Keratinocyte (primary cell): ENCODE measurements at regions not wholly inside any gene's neighbourhood (a gene's known extent, or its start where the extent isn't known, plus 50 kb on each side); places are given as distances from the start of the nearest gene placed in this dataset.

Experiments
- DNase-seq: peaks from one replicate; pipeline ENCODE4 v3.0.0-alpha.2; 2011; ENCODE audit warnings: low read depth, missing footprints, low spot score
- FAIRE-seq: peaks from 2 replicates; lab custom pipeline; 2011; peaks lifted over from hg19 to GRCh38; lab: Jason Lieb, UNC
- H2AFZ ChIP-seq: 2 replicates; pipeline ENCODE4 v1.6.0; 2012; ENCODE audit warnings: low read length, control low read depth, inconsistent platforms; ENCODE audit not compliant: control insufficient read depth
- H3K27ac ChIP-seq: 2 replicates; pipeline ENCODE4 v1.5.1; 2011; ENCODE audit warnings: low read length; ENCODE audit not compliant: control insufficient read depth, insufficient read depth
- H3K27me3 ChIP-seq: 3 replicates; pipeline ENCODE4 v1.6.0; 2011; ENCODE audit warnings: low read length; ENCODE audit not compliant: control insufficient read depth, insufficient read depth; ENCODE audit errors: extremely low read depth
- H3K36me3 ChIP-seq, 2 experiments: 2 replicates in 1 of 2; 3 replicates in 1 of 2; pipeline ENCODE4 v1.5.1; 2011; ENCODE audit warnings: low read length in 2 of 2, mild to moderate bottlenecking in 1 of 2; ENCODE audit not compliant: control insufficient read depth in 2 of 2, insufficient read depth in 2 of 2; ENCODE audit errors: extremely low read depth in 1 of 2
- H3K4me1 ChIP-seq: 3 replicates; pipeline ENCODE4 v1.5.1; 2011; ENCODE audit warnings: low read length; ENCODE audit not compliant: control insufficient read depth, insufficient read depth; ENCODE audit errors: extremely low read depth
- H3K4me2 ChIP-seq: 3 replicates; pipeline ENCODE4 v1.6.0; 2011; ENCODE audit warnings: low read depth, low read length; ENCODE audit not compliant: control insufficient read depth, insufficient read depth; ENCODE audit errors: extremely low read depth
- H3K4me3 ChIP-seq, 3 experiments: fragments of 200-600 bp in 1 of 3; sonication (generic) in 1 of 3; 2 replicates in 2 of 3; 3 replicates in 1 of 3; pipeline ENCODE4 v1.5.1; 2011 to 2016; ENCODE audit warnings: low read length in 3 of 3, mild to moderate bottlenecking in 3 of 3, control low read depth in 2 of 3, inconsistent platforms in 1 of 3, low read depth in 1 of 3, mixed read lengths in 1 of 3, mixed run types in 1 of 3, moderate library complexity in 1 of 3; ENCODE audit not compliant: control insufficient read depth in 2 of 3, insufficient read depth in 2 of 3; ENCODE audit errors: extremely low read depth in 1 of 3
- H3K79me2 ChIP-seq: 2 replicates; pipeline ENCODE4 v1.6.0; 2012; ENCODE audit warnings: low read length; ENCODE audit not compliant: control insufficient read depth, insufficient read depth
- H3K9ac ChIP-seq: 3 replicates; pipeline ENCODE4 v1.6.0; 2011; ENCODE audit warnings: low read length; ENCODE audit not compliant: control insufficient read depth, insufficient read depth; ENCODE audit errors: extremely low read depth
- H3K9me1 ChIP-seq: 3 replicates; pipeline ENCODE4 v1.6.0; 2011; ENCODE audit warnings: low read length; ENCODE audit not compliant: control insufficient read depth, insufficient read depth; ENCODE audit errors: extremely low read depth
- H3K9me3 ChIP-seq: 2 replicates; pipeline ENCODE4 v1.5.1; 2012; ENCODE audit warnings: low read depth, low read length; ENCODE audit not compliant: control insufficient read depth
- H4K20me1 ChIP-seq: 3 replicates; pipeline ENCODE4 v1.6.0; 2011; ENCODE audit warnings: low read length; ENCODE audit not compliant: control insufficient read depth, insufficient read depth; ENCODE audit errors: extremely low read depth
- CTCF ChIP-seq, 3 experiments: IDR thresholded peaks in 1 of 3; conservative IDR thresholded peaks in 1 of 3; optimal IDR thresholded peaks in 1 of 3; 2 replicates in 2 of 3; 3 replicates in 1 of 3; pipeline versions ENCODE3 to v1.5.1; 2011; ENCODE audit warnings: low read length in 3 of 3, mild to moderate bottlenecking in 3 of 3, moderate library complexity in 2 of 3, control low read depth in 1 of 3, inconsistent platforms in 1 of 3; ENCODE audit not compliant: insufficient read depth in 2 of 3; ENCODE audit errors: extremely low read depth in 1 of 3
- EZH2 ChIP-seq: IDR thresholded peaks from one replicate; pipeline ENCODE4 v1.6.1; 2012; ENCODE audit warnings: inconsistent platforms, mild to moderate bottlenecking, low read length, moderate library complexity
- dilution Hi-C: fragments of 300-500 bp; cut with MboI; formaldehyde crosslinking; loops from one replicate; pipeline ENCODE4 v1.7.0; 2020; ENCODE audit warnings: low sequenced_read_pairs; ENCODE audit not compliant: extremely low pct_ligation_motif_present

GRCh38 chr20:3296261-3297078 lies 57.5 kb upstream of the SLC4A11 start:
- Histone ChIP-seq H3K4me1 (no peaks in the 10 kb centered on the region), H2AFZ (no peak overlapping the region), H3K9ac (no peak overlapping the region), H3K4me2 (no peak overlapping the region), H3K27me3 (no peaks in the 10 kb centered on the region), H3K79me2 (no peaks in the 10 kb centered on the region), H3K27ac (no peak overlapping the region), H3K4me3 (no peak overlapping the region), H4K20me1 (no peaks in the 10 kb centered on the region), H3K36me3 (peaks cover 29 to 38% of the 10 kb centered on the region in 2 experiments), H3K9me3 (no peaks in the 10 kb centered on the region), H3K9me1 (no peaks in the 10 kb centered on the region)
- no peak for DNase-seq
- TF ChIP-seq EZH2 (no peak), CTCF (optimal IDR thresholded peaks at IDR 0.05 in 1 of 3, IDR thresholded peaks at IDR 0.05 in 1 of 3, conservative IDR thresholded peaks at IDR 0.05 in 1 of 3; ENCODE audit: extremely low read depth in 1 of 3, insufficient read depth in 2 of 3, low read length in 3 of 3) (no peak)
- dilution Hi-C loops: no loop called here
- no peak for FAIRE-seq
